HG03432 (cell line): ENCODE measurements at regions not wholly inside any gene's neighbourhood (a gene's known extent, or its start where the extent isn't known, plus 50 kb on each side); places are given as distances from the start of the nearest gene placed in this dataset.
"Not testable (repeated sequence)": the region's sequence is repeated elsewhere in the genome, so short reads cannot be mapped to it uniquely, and the experiment has no call there.

ENCODE experiments used
- ATAC-seq: cut with Tn5 transposase; IDR thresholded peaks from one replicate; pipeline ENCODE4 v1.9.1; 2021; ENCODE audit warnings: mild to moderate bottlenecking, moderate library complexity; ENCODE audit not compliant: unreplicated experiment

DNA sequence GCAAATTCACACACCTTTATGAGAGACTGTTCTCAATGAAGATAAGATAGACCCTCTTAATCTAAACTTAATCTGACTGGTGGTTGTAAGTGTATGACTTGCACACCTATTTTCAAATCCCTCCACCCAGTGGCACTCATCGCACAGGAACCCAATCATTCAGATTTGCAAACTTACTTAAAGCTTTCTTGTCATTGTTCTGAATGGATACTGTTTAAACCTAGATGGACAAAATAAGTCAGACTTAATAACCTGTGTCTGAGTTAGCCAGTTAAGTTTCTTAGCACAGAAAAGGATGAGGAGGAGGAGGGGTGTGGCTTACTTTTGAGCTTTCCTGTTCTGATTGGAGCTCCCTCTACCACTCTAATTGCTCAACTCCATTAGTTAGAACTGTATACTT lies 252.4 kb upstream of the CCNH start:
- no peak for ATAC-seq

DNA sequence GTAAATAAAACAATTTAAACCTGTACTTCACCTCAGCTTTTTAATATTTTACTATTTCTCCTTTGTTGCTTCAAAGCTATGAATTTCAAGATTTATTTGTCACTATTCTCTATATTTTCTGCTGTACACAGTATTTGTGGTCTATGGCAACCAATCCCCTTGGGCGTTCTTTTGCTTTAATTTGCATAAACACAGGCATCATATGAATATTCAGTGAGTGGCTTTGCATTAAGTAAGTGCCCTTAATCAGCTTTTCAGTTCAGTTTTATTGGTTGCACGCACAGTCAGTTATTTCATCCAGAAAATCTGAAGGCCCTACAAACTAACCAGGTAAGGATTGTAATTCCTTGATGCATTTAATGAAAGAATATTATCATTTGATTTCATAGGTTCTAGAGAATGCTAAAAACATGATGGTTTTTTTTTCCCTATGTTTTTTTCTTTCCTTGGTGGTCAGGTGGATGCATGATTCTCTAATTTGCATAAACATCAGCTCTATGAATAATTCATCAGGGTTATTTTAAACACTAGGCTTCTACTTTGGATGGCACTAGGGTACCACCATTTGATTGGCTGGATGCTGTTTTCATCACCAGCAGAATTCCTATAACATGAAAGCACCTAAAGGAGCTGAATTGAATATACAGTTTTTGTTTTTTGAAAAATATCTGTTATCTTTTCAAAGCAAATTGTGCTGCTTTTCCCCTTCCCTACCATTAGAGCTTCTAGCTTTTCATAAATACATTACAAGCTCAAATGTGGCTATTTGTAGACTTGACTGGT lies 249.2 kb upstream of the CCNH start:
- ATAC-seq = no peak

DNA sequence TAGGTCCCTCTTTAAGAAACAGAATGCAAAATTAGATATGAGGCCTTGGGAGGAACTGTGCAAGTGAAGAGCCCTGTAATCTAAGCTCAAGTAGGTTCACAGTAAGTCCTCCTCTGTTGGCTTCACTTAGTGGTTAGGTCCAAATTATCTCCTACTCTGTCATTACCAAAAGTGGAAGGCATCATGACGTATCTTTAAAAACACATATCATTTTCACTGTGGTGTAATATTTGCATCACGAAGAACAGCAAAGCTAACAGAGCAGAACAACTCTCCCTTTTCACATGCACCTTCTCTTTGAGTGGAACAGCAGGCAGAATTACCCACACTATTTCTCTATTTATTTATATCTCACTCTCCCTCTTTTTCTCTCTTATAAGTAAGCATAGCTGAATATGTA lies 240.5 kb upstream of the CCNH start:
- ATAC-seq = no peak

- ATAC-seq = no peak
These were observed 237.6 kb upstream of the CCNH start for GRCh38 chr5:87650284-87650683.

GRCh38 chr5:87649455-87649854 lies 236.7 kb upstream of the CCNH start:
- no peak for ATAC-seq

DNA sequence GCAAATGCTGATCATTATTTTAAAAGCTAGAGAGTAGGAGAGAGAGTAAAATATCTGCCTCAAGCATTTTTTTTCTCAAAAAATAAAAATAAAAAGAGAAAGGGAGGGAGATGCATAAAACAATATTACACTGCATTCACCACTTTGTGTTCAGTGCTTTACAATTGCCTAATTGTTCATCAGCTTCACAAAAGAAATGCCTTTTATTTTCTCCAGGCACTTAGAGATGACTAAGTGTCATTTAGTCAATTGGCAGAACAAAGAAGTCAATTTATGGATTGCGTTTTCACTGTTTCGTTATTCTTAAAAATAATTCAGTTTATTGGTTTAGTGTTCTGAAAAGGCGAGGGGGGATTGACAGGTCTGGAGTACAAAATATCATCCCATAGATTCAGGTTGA lies 232.5 kb upstream of the CCNH start:
- ATAC-seq = no peak

DNA sequence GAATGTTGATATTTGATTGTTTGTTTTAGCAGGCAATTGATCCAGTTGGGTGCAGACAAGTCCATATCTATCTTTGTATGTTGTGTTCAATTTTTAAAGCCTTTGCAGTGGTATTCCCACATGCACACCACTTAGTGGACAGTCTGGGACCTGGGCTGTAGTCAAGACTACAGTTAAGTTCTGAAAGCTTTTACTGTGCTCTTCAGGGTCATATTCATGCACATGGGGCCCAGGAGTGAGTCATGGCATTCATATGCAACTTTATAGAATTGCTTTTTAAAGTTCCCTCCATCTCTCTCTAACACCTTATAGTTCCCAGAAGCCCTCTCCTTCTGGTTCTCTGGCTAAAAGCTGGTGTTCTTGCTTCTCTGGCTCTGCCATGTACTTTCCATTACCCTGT lies 228.2 kb upstream of the CCNH start:
- ATAC-seq = no peak

GRCh38 chr5:87627363-87627762 lies 214.6 kb upstream of the CCNH start:
- no peak for ATAC-seq

- ATAC-seq = no peak
These were observed 195.7 kb upstream of the CCNH start for GRCh38 chr5:87608385-87608784.

DNA sequence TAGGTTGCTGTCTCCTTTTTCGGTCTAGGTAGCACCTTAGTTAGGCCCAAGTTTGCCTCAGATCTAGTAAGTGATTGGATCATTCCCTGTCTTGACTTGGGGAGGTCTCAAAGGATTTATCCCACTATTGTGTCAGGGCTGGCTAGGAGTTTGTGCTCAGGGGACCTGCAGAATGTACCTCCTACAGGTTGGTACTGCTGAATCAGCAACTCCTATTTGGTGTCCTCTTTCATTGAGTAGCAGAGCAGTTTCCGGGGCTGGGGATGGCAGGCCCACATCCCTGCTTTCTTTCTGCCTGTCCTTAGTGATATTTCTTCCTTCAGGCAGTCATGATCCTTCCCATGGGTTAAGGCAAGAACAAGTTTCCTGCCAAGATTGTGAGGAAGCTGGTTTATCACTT lies 192.9 kb upstream of the CCNH start:
- ATAC-seq = no peak

DNA sequence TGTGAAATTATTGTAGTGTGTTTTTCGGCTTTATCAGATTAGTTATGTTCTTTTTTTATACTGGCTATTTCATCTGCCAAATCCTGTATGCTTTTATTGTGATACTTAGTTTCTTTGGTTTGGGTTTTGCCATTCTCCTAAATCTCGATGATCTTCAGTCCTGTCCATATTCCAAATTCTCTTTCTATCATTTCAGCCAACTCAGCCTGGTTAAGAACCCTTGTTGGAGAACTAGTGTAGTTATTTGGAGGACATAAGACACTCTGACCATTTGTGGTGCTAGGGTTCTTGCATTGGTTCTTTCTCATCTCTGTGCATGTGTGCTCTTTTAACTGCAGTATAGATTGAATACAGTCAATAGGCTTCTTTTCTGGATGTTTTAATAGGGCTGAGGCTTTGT lies 187.0 kb upstream of the CCNH start:
- ATAC-seq = no peak

GRCh38 chr5:87598460-87598859 lies 185.7 kb upstream of the CCNH start:
- ATAC-seq = no peak

DNA sequence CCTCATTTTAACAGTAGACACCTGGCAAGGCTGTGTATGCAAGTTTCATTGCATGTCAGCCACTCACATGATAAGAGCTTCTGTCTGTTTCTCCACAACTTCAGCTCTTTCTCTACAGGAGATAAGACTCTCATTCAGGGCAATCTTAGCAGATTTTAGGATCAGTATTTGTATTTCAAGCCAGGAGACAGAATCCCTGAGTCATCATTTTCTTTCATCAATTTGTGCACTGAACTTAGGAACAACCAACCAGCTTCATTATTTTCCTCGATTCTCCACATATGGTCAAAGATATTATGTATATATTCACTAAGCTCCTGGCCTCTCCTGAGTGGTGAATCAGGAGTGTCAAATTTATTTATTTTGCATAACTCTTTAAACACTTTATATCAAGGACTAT lies 181.8 kb upstream of the CCNH start:
- ATAC-seq = no peak

DNA sequence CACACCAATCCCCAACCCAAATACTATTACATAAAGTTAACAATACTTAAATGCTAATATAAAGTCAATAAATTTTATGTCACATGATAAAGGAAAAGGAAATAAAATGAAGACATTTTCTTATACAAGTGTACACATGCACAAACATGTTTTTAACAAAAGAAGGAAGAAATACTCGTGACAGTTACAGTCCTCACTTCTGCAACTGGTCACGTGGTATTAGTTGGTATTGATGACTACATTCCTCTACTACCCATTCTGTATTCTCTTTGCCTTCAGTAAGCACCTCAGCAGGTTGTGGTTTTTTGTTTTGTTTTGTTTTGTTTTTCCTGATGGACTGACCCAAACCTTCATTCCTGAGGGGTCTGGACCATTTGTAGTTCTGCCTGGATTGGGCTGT lies 176.9 kb upstream of the CCNH start:
- ATAC-seq = no peak

DNA sequence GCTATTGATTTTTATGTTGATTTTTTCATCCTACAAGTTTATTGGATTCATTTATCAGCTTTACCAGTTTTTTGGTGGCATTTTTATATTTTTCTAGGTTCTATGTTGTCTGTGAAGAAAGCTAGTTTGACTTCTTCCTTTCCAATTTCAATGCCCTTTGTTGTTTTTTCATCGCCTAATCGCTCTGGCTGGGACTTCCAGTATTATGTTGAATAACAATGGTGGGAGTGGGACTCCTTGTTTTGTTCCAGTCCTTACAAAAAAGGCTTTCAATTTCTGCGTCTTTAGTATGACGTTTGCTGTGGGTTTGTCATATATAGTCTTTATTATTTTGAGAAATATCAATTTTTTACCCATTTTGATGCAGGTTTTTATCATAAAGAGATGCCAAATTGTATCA lies 175.6 kb upstream of the CCNH start:
- ATAC-seq = no peak

DNA sequence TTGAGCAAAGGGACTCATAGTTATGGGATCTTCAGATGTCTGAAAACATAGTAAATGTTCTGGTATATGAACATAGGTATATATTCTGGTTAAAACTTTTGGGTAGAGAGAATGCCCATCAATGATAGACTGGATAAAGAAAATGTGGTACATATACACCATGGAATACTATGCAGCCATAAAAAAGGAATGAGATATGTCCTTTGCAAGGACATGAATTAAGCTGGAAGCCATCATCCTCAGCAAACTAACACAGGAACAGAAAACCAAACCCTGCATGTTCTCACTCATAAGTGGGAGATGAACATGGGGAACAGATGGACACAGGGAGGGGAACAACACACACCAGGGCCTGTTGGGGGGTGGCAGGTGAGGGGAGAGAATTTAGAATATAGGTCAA lies 171.0 kb upstream of the CCNH start:
- not testable (repeated sequence) for ATAC-seq

GRCh38 chr5:87582149-87582548 lies 169.4 kb upstream of the CCNH start:
- no peak for ATAC-seq

- no peak for ATAC-seq
These were observed 168.9 kb upstream of the CCNH start for GRCh38 chr5:87581661-87582060.

- ATAC-seq = no peak
These were observed 166.9 kb upstream of the CCNH start for GRCh38 chr5:87579678-87580077.

DNA sequence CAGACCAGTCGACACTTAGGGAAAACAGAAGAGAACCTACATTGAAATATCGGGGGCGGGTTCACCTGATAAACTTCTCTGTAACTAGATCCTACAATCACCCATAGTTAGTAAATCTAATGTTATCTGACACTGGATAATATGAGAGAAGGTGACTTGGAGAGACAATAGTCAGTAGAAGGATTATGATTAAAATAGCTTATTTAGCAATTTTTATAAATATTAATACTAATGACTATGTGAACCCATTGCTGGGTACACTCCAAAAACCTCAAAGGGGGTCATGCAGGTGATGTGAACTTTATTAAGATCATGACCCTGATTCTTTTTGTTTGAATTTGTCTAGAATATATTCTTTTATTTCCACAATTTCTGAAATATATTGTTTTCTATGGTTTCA lies 164.1 kb upstream of the CCNH start:
- ATAC-seq = no peak

- ATAC-seq = not testable (repeated sequence)
These were observed 163.6 kb upstream of the CCNH start for GRCh38 chr5:87576306-87576705.

GRCh38 chr5:87574106-87574505 lies 161.4 kb upstream of the CCNH start:
- no peak for ATAC-seq

DNA sequence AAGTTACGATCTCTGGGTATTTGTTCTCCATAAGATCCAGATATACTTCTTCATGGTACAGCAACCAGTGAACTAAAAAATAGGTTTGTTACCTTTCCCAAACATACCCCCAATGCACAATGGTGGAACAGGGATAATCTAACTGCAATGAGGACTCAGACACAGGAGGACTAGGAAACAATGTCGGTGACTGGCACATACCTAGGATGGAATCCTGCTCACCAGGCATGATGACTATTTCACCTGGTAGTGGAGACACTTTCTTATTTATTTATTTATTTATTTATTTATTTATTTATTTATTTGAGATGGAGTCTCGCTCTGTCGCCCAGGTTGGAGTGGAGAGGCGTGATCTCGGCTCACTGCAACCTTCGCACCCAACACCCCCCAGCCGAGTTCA lies 159.9 kb upstream of the CCNH start:
- ATAC-seq = no peak
